HG03159 (cell line): ENCODE measurements at regions not wholly inside any gene's neighbourhood (a gene's known extent, or its start where the extent isn't known, plus 50 kb on each side); places are given as distances from the start of the nearest gene placed in this dataset.
"Not testable (repeated sequence)": the region's sequence is repeated elsewhere in the genome, so short reads cannot be mapped to it uniquely, and the experiment has no call there.

Experiments
- ATAC-seq: cut with Tn5 transposase; IDR thresholded peaks from one replicate; pipeline ENCODE4 v1.9.1; 2021; ENCODE audit warnings: mild to moderate bottlenecking, moderate library complexity; ENCODE audit not compliant: unreplicated experiment

DNA sequence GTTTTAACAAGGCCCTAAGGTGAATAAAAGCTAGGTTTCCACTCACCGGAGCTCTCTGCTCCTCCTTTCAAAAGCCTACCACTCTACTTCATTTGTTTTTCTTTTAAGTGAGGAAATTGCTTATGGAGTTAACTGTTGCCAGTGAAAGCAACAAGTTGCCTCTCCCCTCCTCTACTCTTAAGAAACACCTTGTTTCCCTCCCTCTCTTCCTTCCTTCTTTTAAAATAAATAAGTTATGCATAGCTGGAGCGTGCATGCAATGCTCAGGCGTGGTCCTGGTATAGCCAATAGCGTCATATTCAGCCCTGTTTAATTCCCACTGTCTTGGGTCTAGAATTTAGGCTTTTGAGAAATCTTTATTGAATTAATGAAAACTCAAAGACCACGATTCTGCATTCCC is 101.1 kb upstream of the IGF1R start:
- no peak for ATAC-seq

DNA sequence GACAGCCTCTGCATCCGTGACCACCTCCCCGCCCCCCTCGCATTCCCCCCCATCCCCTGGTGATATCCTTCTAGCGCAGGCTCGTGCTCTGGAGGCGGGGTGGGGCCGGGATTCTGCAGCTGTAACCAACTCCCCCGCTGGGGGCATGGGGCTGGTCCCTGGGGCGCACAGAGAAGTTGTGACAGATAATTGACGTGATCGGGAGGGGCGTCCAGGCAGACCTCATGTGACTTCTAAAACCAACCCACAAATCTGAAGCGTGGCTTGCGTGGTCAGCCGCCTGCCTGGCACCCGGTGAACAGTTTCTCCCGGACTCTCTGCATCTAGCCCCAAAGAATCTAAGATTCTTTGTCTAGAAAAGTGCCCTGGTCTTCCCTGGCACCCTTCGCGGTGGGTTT is 100.6 kb upstream of the IGF1R start:
- no peak for ATAC-seq

DNA sequence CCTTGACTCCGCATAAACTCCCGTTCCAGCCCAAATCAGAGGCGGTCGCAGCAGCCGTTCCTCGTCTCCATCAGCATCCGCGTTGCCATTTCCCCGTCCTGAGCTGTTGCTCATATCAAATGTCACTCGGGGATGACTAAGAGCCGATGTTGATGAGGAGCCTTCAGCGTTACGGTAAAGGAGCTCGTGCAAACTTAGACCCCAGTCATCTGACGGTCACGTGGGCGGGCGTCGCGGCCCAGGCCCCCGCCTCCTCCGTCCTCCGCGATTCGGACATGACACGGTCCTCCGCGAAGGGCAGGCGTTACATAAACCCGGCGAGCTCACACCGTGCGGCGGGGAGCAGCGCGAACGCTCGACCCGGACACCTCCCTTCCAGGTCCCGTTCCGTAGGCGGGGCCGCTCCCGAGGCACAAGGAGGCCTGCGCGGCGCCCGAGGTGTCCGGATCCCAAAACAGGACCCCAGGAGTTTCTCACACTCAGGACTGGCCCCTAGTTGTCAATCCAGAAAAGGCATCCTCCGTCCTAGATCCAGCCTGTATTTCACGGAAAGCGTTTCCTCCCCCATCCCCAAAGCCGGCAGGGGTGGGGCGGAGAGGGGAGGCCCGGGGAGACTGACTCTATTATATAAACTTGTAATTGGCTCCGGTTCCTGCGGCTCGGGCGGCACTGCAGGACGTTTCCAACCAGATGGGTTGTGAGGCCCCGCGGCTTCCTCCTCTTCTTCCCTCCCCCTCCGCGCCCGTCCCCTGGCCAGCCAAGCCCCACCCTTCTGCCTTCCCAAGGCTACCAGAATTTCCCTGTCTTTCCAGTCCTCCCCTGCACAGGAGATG is 100.0 kb upstream of the IGF1R start:
- ATAC-seq, result no peak

DNA sequence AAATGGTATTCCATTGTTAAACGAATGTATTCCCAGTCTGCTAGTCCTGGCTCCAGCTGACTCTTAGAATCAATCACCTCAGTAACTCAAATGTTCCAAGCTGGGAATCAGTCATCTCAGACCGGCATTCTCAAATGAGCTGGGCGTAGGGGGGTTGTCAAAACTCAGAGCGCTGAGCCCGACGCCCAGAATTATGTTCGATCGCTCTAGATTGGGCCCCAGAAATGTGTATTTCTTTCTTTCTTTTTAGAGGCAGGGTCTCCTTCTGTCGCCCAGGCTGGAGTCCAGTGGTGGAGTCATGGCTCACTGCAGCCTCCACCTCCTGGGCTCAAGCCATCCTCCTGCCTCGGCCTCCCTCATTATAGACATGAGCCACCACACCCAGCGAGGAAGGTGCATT is 99.3 kb upstream of the IGF1R start:
- ATAC-seq, result no peak

DNA sequence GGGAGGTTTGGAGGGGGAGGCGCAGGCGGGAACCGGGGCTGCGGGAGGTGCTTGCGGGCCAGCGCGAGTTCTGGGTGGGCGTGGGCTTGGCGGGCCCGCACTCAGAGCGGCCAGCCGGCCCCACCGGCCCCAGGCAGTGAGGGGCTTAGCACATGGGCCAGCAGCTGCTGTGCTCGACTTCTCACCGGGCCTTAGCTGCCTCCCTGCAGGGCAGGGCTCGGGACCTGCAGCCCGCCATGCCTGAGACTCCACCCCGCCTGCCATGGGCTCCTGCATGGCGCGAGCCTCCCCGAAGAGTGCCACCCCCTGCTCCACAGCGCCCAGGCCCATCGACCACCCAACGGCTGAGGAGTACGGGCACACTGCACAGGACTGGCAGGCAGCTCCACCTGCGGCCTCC is 98.6 kb upstream of the IGF1R start:
- ATAC-seq, result no peak

DNA sequence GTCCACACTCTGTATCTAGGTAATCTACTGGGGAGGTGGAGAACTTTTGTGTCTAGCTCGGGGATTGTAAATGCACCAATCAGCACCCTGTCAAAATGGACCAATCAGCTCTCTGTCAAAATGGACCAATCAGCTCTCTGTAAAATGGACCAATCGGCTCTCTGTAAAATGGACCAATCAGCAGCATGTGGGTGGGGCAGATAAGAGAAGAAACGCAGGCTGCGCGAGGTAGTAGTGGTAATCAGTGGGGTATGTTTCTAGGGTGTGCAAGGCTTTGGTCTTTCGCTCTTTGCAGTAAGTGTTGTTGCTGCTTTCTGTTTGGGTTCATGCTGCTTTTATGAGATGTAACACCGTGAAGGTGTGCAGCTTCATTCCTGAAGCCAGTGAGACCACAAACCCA is 98.0 kb upstream of the IGF1R start:
- not testable (repeated sequence) for ATAC-seq

DNA sequence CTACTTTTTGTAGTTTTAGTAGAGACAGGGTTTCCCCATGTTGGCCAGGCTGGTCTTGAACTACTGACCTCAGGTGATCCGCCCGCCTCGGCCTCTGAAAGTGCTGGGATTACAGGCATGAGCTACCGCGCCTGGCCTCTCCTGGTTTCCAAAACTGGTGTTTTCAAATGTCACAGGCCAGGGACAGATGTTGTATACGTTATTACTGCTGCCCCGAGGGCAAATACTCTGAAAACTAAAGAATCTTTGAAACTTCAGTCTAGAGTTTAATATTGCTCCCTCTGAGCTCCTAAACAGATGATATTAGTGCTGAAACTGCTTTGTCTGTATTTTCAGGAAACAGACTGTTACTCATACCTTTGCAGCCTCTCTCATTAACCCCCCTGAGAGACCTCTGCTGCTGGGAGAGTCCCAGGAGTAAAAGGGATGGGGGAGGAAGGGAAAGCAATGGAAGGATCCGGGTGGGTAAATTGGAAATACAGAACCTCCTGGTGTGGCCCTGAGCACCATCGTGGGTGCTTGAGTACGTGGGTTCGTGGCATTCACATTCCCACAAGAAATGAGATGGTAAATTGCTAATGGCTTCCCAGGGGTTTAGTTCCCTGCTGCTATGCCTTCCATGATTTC is 96.3 kb upstream of the IGF1R start:
- ATAC-seq, result no peak

DNA sequence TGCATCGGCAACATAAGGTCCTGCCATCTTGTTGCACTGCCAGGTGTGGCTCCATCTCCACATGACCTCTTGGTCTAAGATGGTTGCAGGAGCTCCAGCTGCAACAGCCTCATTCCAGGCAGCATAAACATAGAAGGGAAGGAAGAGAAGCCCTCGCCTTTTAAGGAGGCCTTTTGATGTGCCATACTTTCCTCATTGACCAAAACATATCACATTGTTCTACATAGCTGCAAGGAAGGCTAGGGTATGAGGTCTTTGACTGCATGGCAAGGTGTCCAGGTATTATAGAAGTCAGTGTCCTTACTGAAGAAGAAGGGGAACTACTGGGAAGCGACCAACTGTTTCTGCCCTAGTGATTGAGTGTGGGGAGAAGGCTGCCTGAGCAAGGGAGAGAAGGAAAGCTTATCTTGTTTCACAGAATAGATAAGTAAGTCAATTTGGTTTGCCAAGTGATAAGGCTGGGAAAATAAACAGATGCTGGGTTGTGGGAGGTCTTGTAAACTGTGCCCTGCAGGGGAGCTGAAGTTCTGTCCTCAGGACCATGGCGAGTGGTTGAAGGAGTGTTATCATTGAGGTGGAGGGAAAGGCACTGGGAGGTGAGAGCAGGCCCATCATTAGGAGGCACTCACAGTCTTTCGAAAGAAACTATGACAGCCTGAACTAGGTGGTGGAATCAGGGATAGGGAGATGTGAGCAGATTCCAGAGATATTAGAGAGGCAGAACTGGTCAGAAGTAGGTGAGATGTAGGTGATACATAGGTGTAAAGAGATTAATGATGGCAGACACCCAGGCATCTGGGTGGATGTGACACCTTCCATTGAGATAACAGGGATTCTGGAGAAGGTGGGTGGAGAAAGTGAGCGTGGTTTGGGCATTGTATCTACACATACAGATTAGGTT is 93.8 kb upstream of the IGF1R start:
- no peak for ATAC-seq

DNA sequence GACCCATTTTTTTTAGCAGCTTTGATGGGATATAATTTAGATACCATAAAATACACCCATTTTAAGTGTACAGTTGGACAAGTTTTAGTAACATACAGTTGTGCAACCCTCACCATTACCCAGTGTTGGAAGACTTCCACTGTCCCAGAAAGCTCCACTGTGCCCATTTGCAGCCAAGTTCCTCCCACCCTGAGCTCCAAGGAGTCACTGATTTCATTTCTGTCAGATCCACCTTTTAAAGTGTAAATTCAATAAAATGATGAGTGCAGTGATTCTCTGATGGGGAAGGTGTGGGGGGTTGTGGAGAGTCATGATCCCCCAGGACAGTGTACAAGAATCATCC is 93.2 kb upstream of the IGF1R start:
- ATAC-seq, result no peak

DNA sequence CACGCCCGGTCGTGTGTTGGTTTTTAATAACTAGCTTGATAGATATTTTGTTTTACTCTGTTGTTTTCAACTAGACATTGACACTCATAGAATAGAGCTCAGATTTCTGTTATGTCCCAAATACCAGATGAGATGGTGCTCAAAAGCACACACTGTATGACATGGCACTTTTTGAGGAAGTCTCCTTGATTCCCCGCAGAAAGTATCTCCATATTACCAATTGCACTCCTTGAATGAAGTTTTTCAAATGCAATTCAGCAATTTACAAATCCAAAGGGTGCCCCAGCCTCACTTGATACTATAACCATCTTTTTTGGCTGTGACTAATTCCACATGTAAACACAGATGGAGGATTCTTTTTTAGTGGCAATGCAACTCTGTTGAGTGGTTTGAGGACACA is 92.0 kb upstream of the IGF1R start:
- no peak for ATAC-seq

DNA sequence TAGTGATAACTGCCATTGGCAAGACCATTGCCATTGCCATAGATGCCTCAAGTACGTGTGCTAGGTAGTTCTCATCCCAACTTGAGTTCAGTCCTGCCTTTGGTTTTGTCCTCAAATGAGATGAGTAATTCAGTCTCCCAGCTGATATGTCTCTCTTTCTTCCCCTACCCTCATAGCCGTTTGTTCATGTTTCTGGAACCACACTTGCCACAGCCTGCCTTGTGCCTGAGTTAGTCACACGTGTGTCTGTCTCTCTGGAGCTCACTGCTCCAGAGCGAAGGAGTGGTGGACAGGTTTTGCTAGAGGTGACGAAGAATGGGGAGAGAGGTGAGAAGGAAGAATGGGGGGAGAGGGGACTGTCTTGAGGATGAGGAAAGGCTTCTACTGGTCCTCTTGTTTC is 88.0 kb upstream of the IGF1R start:
- ATAC-seq, result no peak

DNA sequence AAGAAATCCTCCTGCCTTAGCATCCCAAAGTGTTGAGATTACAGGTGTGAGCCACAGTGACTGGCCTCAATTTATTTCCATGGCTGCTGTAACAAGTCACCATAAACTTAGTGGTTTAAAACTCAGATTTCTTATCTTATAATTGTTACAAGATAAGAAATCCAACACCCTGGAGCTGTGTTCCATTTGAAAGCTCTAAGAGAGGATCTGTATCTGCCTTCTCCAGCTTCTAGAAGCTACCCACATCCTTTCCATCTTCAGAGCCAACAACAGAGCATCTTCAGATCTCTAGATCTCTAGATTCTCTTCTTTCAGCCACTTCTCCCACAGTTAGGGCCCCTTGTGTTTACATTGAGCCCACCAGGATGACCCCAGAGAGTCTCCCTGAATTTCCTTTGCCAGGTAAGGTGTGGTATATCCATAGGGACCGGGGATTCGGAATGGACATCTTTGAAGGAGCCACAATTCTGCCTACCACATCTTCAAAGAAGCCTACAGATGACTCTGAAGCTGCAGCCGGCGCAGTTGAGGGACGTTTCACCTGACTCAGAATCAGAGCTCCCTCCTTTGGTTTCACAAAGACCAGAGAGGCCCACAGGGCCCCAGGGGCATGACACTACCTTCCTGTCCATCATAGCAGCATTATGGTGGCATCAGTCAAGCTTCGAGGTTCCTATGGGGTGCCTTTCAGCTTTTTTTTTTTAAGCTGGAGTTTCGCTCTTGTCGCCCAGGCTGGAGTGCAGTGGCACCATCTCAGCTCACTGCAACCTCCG is 87.0 kb upstream of the IGF1R start:
- no peak for ATAC-seq

DNA sequence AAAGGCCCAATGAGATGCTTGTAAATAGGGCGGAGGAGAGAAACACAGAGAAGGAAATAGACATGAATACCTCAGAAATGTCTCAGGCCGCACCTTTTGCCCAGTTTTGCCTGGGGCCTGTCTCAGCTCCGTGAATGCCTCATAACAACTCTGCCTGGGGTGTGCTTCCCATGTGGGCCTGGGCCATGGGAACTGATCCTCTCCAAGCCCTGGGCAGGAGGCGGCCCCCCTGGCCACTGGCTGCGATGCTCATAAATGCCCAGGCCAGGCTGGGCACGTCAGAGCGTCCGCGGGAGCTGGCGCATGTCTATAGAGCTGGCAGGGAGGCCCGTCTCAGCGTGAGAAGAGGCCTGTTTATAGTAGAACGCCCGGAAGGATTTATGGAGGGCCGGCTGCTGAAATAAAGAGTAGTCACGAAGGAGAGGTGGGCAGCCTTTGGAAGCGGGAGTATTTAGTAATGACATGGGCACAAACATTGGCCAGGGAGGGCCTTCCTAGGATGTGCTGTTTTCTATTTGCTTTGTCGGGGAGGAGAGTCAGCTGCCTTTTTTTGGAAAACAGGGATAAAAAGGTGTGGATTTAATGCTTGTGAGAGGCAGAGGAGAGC is 85.9 kb upstream of the IGF1R start:
- no peak for ATAC-seq

DNA sequence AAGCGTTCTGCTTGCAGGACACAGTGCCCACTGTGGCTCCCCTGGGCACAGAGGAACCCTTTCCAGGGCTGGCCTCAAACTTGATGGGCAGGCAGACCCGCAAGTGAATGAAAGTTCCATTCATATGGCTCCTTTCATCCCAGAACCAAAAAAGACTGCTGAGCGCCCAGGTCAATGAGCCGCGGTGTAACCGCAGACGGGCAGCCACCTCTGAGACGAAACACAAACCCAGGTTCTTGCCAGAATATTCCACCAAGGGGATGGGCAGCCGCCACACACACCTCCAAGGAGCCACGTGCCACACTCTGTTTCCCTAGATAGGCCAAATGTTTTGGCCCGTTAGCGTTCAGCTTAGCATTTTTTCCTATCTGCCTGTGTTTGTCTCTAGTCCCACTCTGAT is 82.8 kb upstream of the IGF1R start:
- ATAC-seq, result no peak

DNA sequence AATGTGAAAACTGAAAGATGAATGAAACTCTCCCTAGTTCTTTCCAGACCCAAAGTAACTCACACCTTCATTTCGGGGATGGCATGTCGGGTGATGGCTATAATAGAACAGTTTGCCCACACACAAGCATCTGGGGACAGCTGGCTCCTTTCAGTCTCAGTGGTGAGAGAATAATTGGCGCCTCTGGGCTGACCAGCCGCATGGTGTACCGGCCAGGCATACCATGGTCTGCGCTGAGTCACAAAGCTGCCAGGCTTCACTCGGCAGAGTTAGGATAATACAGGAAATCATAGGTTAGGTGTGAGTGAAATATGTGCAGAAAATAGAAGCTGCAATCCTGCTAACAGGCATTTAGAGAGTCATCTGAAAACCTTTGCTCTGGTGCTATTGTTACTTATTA is 80.4 kb upstream of the IGF1R start:
- ATAC-seq, result no peak

DNA sequence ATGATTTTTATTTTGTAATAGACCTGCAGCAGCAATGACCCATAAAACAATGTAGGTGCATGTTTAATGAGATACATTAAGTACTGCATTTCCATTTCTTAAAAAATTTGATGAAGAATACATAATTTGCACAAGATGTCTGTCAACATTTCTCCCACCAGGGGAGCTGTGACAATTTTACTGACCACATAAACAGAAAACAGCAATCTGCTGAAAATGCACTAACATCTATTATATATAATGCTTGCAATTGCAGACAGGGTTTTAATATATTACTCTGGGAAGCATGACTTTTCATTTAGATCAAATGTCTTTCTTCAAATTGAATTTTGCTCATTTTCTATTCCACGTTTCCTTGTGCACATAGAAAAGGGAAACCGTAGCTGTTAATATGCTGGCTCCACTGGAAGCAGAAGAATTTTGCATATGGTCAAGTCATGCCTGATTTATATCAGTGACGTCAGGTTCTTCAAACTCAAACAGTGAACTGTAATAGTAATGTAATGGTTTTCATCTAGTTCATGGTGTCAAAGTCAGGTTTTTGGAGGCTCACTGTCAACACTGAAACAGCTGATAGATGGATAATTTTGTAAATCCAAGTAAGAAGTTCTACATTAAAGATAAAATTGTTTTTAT is 79.8 kb upstream of the IGF1R start:
- ATAC-seq, result no peak

DNA sequence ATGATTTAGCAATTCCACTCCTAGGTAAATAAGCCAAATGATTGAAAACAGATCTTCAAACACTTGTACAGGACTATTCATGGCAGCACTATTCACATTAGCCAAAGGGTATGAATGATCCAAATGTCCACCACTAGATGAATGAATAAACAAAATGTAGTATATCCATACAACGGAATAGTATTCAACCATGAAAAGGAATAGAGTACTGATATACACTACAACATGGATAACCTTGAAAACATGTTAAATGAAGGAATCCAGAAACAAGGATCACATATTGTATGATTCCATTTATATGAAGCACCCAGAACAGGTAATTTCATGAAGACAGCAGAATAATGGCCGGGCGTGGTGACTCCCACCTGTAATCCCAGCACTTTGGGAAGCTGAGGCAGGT is 78.2 kb upstream of the IGF1R start:
- no peak for ATAC-seq

DNA sequence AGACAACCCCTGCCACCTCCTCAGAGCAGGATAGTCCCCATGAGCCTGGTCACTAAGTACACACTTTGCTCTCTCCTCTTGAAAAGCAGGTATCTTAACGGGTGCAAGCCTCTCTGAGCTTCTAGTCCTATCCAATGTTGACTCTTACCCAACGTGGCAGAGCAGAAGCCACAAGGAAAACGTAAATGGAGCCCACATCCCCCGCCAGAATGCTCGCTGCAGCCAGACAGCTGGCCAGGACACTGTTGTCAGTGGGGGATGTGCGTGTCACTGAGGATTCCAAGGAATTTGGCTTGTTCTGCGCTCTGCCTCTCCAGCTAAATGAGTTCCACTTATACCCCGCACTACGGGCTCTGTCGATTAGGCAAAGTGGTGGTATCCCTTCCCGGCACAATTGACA is 67.8 kb upstream of the IGF1R start:
- ATAC-seq, result no peak

DNA sequence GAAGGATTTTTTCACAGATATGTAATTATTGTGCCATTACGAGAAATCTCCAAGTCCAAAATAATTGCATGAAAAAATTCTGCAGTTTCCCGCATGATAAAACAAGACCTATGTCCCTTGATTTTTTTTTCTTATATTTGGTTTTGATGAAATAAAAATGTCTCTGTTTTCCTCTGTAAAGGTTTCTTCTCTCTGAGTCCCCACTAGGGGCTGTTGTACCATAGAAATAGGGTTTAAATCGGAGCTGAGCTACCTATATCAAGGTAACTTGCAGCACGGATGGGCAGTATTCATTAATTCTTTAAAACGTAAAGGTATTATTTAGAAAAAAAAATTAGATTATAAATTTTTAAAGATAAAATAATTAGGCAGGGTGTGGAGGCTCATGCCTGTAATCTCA is 66.6 kb upstream of the IGF1R start:
- no peak for ATAC-seq

DNA sequence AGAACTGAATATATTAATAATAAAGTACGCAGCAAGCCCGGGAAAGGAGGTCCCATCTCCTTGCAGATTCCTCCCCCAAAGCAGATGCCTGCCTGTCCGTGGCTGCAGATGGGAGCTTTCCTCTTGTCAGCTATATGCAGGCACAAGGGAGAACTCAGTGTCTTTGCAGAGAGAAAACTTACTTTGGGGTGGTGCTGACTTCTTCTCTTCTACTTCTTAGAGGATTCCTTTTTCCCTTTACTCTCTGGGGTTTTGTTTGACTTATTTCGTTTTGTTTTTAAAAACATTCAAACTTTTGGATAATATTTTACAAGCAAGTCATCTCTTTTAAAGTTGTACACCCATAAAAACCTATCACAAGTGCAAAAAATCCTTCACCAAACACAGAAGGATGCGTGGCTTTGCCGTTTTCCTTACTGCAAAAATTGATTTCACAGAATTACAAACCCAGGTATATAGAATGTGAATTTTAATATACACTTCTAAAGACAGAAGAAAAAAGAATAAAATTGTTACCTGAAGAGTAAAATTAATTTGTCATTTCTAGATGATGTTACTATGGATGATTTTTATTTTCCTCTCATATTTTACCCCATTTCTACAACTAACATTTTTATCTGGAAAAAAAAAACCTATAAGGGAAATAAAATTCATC is 65.3 kb upstream of the IGF1R start:
- no peak for ATAC-seq
